HG03342 (cell line): ENCODE measurements at regions not wholly inside any gene's neighbourhood (a gene's known extent, or its start where the extent isn't known, plus 50 kb on each side); places are given as distances from the start of the nearest gene placed in this dataset.
"Not testable (repeated sequence)": the region's sequence is repeated elsewhere in the genome, so short reads cannot be mapped to it uniquely, and the experiment has no call there.

ENCODE experiments used
- ATAC-seq: cut with Tn5 transposase; IDR thresholded peaks from one replicate; pipeline ENCODE4 v1.9.1; 2021; ENCODE audit warnings: mild to moderate bottlenecking, moderate library complexity; ENCODE audit not compliant: unreplicated experiment

DNA sequence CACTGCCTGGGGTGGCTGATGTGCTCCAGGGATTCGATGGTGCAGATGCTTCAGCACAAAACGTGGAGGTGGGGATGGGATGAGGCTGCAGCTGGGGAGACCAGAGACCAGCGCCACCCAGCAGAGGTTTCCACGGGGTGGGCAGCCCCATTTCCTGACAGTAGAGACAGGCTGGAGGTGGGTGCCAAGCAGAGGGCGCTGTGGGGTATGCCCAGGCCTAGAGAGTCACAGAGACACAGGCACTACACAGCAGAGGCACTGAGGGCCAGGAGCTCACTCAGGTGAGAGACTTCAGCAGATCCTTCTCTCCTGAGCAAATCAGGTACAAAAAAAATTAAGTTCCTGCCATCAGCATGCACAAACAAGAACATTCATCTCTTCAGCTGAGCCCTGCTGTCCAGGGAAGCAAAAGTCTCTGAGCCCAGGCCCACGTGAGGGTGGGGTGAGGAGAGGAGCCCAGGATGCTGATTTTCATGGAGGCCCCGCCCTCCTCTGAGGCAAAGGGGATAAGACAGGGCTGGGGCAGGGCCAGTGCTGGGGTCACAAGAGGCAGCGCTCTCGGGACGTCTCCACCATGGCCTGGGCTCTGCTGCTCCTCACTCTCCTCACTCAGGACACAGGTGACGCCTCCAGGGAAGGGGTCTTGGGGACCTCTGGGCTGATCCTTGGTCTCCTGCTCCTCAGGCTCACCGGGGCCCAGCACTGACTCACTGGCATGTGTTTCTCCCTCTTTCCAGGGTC lies 53.1 kb downstream of the GGTLC2 start:
- ATAC-seq = no peak

- no peak for ATAC-seq
Observed at GRCh38 chr22:22698263-22698750, 53.9 kb downstream of the GGTLC2 start.

- no peak for ATAC-seq
Observed at GRCh38 chr22:22700631-22701030, 56.2 kb downstream of the GGTLC2 start.

- not testable (repeated sequence) for ATAC-seq
Observed at GRCh38 chr22:22701557-22701956, 57.1 kb downstream of the GGTLC2 start.

GRCh38 chr22:22702237-22703202 lies 58.1 kb downstream of the GGTLC2 start:
- ATAC-seq = no peak

GRCh38 chr22:22703203-22703570 lies 58.8 kb downstream of the GGTLC2 start:
- ATAC-seq = no peak

DNA sequence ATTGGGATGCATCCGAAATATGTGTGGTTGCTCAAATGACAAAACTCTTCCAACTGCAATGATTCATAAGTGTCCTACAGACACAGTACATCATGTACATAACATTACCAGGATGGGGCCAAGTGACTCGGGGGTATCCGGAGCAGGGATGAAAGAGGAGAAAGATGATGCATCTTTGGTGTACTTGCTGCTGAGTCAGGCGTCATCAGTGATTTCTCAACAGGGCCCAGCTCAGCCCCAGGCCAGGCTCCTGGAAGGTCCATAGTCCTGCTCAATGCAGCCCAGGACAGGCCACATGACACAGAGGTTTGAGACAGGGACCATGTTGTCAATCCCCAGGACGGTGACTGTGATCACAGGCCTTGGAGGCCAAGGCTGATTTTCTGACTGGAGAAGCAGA lies 59.3 kb downstream of the GGTLC2 start:
- ATAC-seq = no peak

- ATAC-seq = no peak
Observed at GRCh38 chr22:22704156-22704946, 59.9 kb downstream of the GGTLC2 start.

DNA sequence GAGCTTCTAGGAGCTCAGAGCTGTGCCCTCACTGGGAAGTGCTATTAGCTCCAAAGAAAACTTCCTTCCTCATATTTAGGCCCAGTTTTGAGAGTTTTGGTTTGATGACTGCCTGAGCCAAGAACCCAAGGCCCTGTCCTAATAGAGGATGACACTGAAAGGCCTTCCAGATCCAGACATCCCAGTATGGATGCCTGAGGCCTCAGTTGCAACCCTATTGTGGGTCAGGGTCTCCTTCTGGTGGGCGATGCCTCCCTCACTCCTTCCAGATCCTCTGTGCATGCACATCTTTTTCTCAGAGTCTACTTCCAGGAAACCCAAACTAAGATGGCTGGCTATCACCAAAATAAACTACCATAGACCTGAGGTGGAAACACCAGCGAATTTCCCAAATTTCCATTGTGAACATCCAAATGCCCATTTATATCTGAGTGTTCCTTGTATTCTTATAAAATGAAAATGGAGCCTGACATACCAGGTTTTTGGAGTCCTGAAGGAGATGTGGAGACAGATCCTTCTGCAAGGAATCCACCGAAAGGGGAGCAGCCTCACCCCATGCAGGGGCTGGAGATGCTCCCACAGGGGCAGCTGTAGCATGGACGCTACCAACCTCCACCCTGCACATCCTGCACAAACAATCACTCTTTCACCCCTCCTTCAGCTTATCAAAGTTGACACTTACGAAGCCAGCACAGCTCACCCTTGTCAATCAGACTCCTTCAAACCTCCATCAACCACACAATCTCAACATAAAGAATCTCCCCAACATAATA lies 61.1 kb downstream of the GGTLC2 start:
- ATAC-seq = no peak

DNA sequence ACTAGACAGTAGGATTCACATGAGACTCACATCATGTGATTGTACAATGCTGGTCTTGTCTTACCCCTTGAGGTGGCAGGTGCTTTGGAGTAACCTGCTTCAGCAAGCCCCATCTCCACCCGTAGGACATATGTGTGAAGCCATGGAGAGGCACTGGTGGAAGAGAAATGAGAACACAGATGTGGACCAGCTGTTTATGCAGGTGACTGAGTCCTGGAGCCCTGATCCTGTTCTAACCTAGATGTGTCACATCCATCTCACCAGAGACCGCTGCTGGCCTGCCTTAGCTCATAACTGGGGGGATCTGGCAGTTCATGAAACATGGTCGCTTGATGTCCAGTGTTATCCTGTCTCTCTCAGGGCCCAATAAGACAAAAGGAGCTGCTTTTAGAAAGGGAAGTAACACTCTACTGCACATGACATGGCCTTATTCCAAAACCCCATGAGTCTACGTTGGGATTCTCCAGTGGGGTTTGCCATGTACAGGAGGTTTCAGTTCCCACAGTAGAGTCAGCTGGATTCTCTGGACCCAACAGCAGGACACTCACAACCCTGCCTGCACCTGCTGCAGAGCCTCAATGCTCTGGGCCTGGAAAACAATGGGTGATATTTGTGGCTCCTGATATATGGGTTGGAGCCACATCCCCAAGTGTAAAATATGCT lies 62.0 kb downstream of the GGTLC2 start:
- ATAC-seq = no peak

GRCh38 chr22:22709719-22710445 lies 65.5 kb downstream of the GGTLC2 start:
- ATAC-seq = no peak

GRCh38 chr22:22710719-22711531 lies 66.5 kb downstream of the GGTLC2 start:
- ATAC-seq = no peak

DNA sequence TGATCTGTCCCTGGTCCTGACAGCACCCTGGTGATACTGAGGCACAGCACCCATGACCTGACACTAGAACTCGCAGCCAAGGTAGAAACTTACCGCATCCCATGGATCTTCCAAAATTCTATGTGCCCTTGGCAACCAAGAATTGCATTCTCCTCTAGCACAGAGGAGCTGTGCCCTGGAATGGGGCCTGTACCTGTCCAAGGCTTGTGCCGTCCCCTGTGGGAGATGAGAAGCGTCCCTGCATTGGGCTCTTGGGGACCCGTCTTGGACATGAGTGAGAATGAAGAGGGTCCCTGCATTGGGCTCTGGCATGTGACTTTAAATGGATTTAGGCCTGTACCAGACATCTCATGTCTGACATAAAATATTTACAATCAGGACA lies 67.1 kb downstream of the GGTLC2 start:
- no peak for ATAC-seq

DNA sequence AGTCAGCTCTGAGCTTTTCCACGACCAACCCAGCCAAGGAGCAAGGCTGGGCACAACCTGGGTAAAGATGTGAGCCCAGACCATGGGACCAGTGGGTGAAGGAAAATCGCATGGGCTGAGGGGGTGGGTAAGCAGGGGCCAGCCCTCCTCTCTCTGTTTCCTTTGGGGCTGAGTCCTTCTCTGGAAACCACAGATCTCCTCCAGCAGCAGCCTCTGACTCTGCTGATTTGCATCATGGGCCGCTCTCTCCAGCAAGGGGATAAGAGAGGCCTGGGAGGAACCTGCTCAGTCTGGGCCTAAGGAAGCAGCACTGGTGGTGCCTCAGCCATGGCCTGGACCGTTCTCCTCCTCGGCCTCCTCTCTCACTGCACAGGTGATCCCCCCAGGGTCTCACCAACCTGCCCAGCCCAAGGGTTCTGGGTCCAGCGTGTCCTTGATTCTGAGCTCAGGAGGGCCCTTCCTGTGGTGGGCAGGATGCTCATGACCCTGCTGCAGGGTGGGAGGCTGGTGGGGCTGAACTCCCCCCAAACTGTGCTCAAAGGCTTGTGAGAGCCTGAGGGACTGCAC lies 67.8 kb downstream of the GGTLC2 start:
- ATAC-seq = no peak

DNA sequence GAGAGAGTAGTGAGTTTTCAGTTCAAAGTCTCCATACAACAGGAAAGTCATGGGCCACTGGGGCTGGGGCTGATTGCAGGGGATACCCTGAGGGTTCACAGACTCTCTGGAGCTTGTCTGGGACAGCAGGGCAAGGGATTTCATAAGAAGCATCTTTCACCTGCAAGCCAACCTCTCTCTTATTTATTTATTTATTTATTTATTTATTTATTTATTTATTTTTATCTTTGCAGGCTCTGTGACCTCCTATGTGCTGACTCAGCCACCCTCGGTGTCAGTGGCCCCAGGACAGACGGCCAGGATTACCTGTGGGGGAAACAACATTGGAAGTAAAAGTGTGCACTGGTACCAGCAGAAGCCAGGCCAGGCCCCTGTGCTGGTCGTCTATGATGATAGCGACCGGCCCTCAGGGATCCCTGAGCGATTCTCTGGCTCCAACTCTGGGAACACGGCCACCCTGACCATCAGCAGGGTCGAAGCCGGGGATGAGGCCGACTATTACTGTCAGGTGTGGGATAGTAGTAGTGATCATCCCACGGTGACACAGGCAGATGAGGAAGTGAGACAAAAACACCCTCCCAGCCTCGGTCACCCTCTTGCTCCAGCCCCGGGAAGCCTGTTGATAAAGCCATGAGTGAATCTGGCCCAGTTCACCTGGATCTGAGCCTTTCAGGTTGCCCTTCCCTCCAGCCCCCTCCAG lies 68.4 kb downstream of the GGTLC2 start:
- no peak for ATAC-seq

- ATAC-seq = no peak
Observed at GRCh38 chr22:22713416-22713815, 69.0 kb downstream of the GGTLC2 start.

DNA sequence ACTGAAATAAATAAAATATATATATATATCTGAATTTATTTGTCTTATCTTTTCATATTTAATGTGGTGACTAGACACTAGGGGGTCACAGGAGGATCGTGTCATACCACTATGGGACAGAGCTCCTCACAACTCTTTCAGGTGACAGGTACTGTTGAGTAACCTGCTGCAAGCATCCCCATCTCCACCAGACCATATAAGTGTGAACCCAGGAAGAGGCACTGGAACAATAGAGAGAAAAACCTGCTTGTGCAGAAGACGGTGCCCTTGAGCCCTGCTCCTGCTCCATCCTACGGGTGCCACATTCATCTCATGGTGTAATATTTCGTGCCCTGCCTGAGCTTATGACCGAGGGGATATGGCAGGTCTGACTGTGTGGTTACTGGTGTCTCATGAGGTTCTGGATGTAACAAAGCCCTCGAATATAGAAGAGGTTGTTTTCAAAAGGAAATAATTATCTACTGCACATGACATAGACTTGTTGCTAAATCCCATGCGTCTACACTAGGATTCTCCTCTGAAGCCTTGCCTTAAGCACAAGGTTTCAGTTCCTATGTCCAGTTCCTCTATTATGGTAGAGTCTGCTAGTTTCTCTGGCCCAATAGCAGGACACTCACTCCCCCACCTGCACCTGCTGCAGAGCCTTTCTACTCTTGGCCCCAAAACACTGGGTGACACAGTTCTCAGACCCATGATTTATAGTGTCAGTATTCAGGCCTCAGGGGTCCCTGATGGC lies 70.4 kb downstream of the GGTLC2 start:
- ATAC-seq = peak; percentile 72
